ENCODE measurements at regions not wholly inside any gene's neighbourhood (a gene's known extent, or its start where the extent isn't known, plus 50 kb on each side); places are given as distances from the start of the nearest gene placed in this dataset.

DNA sequence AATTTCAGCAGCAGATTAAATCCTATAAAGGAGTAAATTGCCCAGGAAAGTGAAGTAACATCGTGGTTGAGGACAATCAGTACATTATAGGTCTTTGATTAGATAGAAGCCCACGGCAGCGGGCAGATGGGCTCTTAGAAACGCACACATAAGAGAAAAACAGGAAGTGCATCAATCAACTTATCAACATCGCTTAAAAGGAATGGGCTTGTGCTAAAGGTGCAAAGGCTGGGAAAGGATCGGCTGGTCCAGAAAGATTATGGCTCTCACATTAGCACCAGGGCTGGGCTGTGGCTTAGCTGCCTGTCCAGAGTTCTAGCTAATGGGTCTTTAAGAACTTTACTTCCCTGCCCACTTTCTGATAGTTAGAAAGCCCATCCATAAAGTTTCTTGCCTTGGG is 292.0 kb upstream of the TNRC6C start:
- H3K4me1 Mint-ChIP-seq (ENCODE audit: unreplicated experiment): no peaks in the 10 kb centered on the region
- DNase-seq (ENCODE audit: extremely low spot score, unreplicated experiment): no peak
- H3K27ac Mint-ChIP-seq (ENCODE audit: unreplicated experiment): no peak overlapping the region
- H3K4me3 Mint-ChIP-seq (ENCODE audit: unreplicated experiment): no peak overlapping the region
- peaks cover 14% of the 10 kb centered on the region for H3K9me3 Mint-ChIP-seq (ENCODE audit: unreplicated experiment)
- no peak for TF ChIP-seq CTCF (IDR thresholded peaks at IDR 0.05)
- H3K27me3 Mint-ChIP-seq (ENCODE audit: unreplicated experiment): peaks cover 20% of the 10 kb centered on the region
- no peaks in the 10 kb centered on the region for H3K36me3 Mint-ChIP-seq (ENCODE audit: unreplicated experiment)

DNA sequence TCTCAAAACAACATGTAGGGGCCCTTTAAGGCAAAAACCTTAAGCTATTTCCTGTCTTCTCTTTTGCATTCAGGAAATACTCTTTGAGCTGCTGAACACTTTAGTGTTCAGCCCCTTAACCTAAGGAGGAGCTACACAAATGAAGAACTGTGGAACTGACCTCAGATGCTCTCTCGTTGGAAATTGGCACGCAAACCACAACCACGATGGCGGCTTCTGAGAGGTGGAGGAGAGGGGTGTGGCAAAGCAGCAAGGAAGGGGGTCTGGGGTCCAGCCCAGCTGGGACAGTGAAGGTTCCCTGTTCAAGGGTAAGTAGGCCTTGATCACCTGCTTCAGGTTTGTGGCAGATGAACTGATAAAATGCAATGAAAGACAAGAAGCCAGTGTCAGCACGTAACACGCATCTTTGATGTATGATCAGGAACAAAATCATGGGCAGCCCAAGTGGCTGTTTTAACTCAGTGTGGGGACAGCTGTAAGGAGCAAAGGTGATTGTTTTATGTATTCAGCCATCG is 291.6 kb upstream of the TNRC6C start:
- TF ChIP-seq CTCF (IDR thresholded peaks at IDR 0.05): no peak
- peaks cover 14% of the 10 kb centered on the region for H3K9me3 Mint-ChIP-seq (ENCODE audit: unreplicated experiment)
- H3K27ac Mint-ChIP-seq (ENCODE audit: unreplicated experiment): no peak overlapping the region
- no peaks in the 10 kb centered on the region for H3K36me3 Mint-ChIP-seq (ENCODE audit: unreplicated experiment)
- H3K27me3 Mint-ChIP-seq (ENCODE audit: unreplicated experiment): peaks cover 25% of the 10 kb centered on the region
- no peak for DNase-seq (ENCODE audit: extremely low spot score, unreplicated experiment)
- no peaks in the 10 kb centered on the region for H3K4me1 Mint-ChIP-seq (ENCODE audit: unreplicated experiment)
- no peak overlapping the region for H3K4me3 Mint-ChIP-seq (ENCODE audit: unreplicated experiment)

DNA sequence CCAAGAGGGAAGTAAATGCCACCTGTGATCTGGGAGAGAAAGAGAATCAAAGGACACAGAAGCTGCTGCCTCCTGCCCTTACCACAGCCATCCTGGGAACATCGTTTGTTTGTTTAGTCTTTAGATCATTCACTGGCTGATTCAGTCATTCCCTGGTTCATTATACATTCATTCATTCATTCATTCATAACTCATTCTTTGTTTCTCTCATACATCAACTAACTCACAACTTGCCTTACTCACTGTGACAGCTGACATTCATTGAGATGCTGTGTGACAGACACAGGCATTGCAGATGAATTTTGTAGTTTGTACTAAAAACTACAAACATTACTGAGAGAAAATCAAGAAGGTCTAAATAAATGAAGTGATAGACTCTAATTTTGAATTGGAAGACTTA is 291.0 kb upstream of the TNRC6C start:
- Mint-ChIP-seq H3K9me3 (ENCODE audit: unreplicated experiment) (peaks cover 14% of the 10 kb centered on the region), H3K4me1 (ENCODE audit: unreplicated experiment) (no peaks in the 10 kb centered on the region), H3K27me3 (ENCODE audit: unreplicated experiment) (peaks cover 26% of the 10 kb centered on the region), H3K36me3 (ENCODE audit: unreplicated experiment) (no peaks in the 10 kb centered on the region), H3K4me3 (ENCODE audit: unreplicated experiment) (no peak overlapping the region), H3K27ac (ENCODE audit: unreplicated experiment) (no peak overlapping the region)
- DNase-seq (ENCODE audit: extremely low spot score, unreplicated experiment): no peak
- no peak for TF ChIP-seq CTCF (IDR thresholded peaks at IDR 0.05)

- Mint-ChIP-seq H3K27ac (ENCODE audit: unreplicated experiment) (no peak overlapping the region), H3K4me3 (ENCODE audit: unreplicated experiment) (no peak overlapping the region), H3K4me1 (ENCODE audit: unreplicated experiment) (no peaks in the 10 kb centered on the region), H3K27me3 (ENCODE audit: unreplicated experiment) (peaks cover 25% of the 10 kb centered on the region), H3K9me3 (ENCODE audit: unreplicated experiment) (peaks cover 14% of the 10 kb centered on the region), H3K36me3 (ENCODE audit: unreplicated experiment) (no peaks in the 10 kb centered on the region)
- TF ChIP-seq CTCF (IDR thresholded peaks at IDR 0.05): no peak
- DNase-seq (ENCODE audit: extremely low spot score, unreplicated experiment): no peak
Measured at GRCh38 chr17:77668518-77668917, 290.0 kb upstream of the TNRC6C start.

- Mint-ChIP-seq H3K36me3 (ENCODE audit: unreplicated experiment) (no peaks in the 10 kb centered on the region), H3K27ac (ENCODE audit: unreplicated experiment) (no peak overlapping the region), H3K27me3 (ENCODE audit: unreplicated experiment) (peaks cover 30% of the 10 kb centered on the region), H3K9me3 (ENCODE audit: unreplicated experiment) (peaks cover 14% of the 10 kb centered on the region), H3K4me1 (ENCODE audit: unreplicated experiment) (no peaks in the 10 kb centered on the region), H3K4me3 (ENCODE audit: unreplicated experiment) (no peak overlapping the region)
- no peak for DNase-seq (ENCODE audit: extremely low spot score, unreplicated experiment)
- no peak for TF ChIP-seq CTCF (IDR thresholded peaks at IDR 0.05)
Measured at GRCh38 chr17:77670173-77670572, 288.3 kb upstream of the TNRC6C start.

All from osteocyte (in vitro differentiated cells).